H1 (cell line): ENCODE measurements at regions not wholly inside any gene's neighbourhood (a gene's known extent, or its start where the extent isn't known, plus 50 kb on each side); places are given as distances from the start of the nearest gene placed in this dataset.

Experiments used
- CTCF ChIA-PET: fragments of 300-600 bp; sonication (Branson Sonifier 250); formaldehyde crosslinking; loops from one replicate; lab custom pipeline; 2021; ENCODE audit not compliant: partially characterized antibody; lab: Charles Lee
- POLR2A ChIA-PET: fragments of 300-600 bp; sonication (Branson Sonifier 250); formaldehyde crosslinking; loops from one replicate; lab custom pipeline; 2021; ENCODE audit warnings: inconsistent platforms; ENCODE audit not compliant: partially characterized antibody; lab: Charles Lee
- DNase-seq, 2 experiments: peaks; one replicate each; pipeline versions ENCODE4 v3.0.0 to v3.0.0-alpha.2; 2010 to 2022; ENCODE audit warnings: low spot score in 2 of 2, low read depth in 1 of 2, mixed read lengths in 1 of 2
- FAIRE-seq: peaks from 2 replicates; lab custom pipeline; 2011; peaks lifted over from hg19 to GRCh38; lab: Jason Lieb, UNC
- H2AFZ ChIP-seq: 2 replicates; pipeline ENCODE4 v1.8.1; 2012; ENCODE audit warnings: low read length, inconsistent platforms
- H2AK5ac ChIP-seq: 2 replicates; pipeline ENCODE4 v1.6.1; 2013; ENCODE audit warnings: low read depth, low read length
- H2BK120ac ChIP-seq: replicated peaks from 2 replicates; pipeline ENCODE3; 2013; ENCODE audit warnings: low read depth, low read length, inconsistent platforms
- H2BK12ac ChIP-seq: 2 replicates; pipeline ENCODE4 v1.6.1; 2013; ENCODE audit warnings: low read depth, low read length
- H2BK15ac ChIP-seq: 2 replicates; pipeline ENCODE4 v1.6.1; 2013; ENCODE audit warnings: low read length
- H2BK20ac ChIP-seq: 2 replicates; pipeline ENCODE4 v1.6.1; 2013; ENCODE audit warnings: low read length
- H2BK5ac ChIP-seq: 2 replicates; pipeline ENCODE4 v1.6.1; 2013; ENCODE audit warnings: low read depth, low read length
- H3K14ac ChIP-seq: 2 replicates; pipeline ENCODE4 v1.6.1; 2013; ENCODE audit warnings: inconsistent platforms; ENCODE audit not compliant: insufficient read length
- H3K18ac ChIP-seq: 2 replicates; pipeline ENCODE4 v1.6.1; 2013; ENCODE audit warnings: low read length; ENCODE audit errors: extremely low read depth
- H3K23ac ChIP-seq: 2 replicates; pipeline ENCODE4 v1.6.1; 2013; ENCODE audit warnings: inconsistent platforms; ENCODE audit not compliant: insufficient read length
- H3K23me2 ChIP-seq: 2 replicates; pipeline ENCODE4 v1.6.1; 2013; ENCODE audit warnings: low read depth, low read length
- H3K27ac ChIP-seq: 2 replicates; pipeline ENCODE4 v1.6.1; 2011; ENCODE audit warnings: low read depth, low read length, inconsistent platforms
- H3K27me3 ChIP-seq, 4 experiments: replicated peaks in 1 of 4; 1 replicate in 1 of 4; 2 replicates in 3 of 4; pipeline versions ENCODE4 v1.6.1 to v1.8.1; 2011 to 2013; ENCODE audit warnings: low read length in 3 of 4, mild to moderate bottlenecking in 3 of 4, inconsistent platforms in 2 of 4, mixed read lengths in 2 of 4, moderate library complexity in 1 of 4; ENCODE audit not compliant: control insufficient read depth in 3 of 4, insufficient read depth in 3 of 4; ENCODE audit errors: extremely low read depth in 1 of 4
- H3K36me3 ChIP-seq, 4 experiments: 2 replicates each; pipeline versions ENCODE4 v1.6.1 to v1.8.1; 2011 to 2013; ENCODE audit warnings: mild to moderate bottlenecking in 4 of 4, low read length in 3 of 4, moderate library complexity in 2 of 4, control low read depth in 1 of 4, inconsistent platforms in 1 of 4; ENCODE audit not compliant: insufficient read depth in 4 of 4, control insufficient read depth in 2 of 4
- H3K4ac ChIP-seq: replicated peaks from 2 replicates; pipeline ENCODE3; 2013; ENCODE audit warnings: low read length, low read depth, mixed read lengths, inconsistent platforms; ENCODE audit not compliant: insufficient read length
- H3K4me1 ChIP-seq, 4 experiments: replicated peaks in 1 of 4; 1 replicate in 1 of 4; 2 replicates in 3 of 4; pipeline versions ENCODE4 v1.6.1 to v1.8.1; 2011 to 2013; ENCODE audit warnings: low read length in 3 of 4, inconsistent platforms in 2 of 4, mixed read lengths in 1 of 4; ENCODE audit not compliant: insufficient read depth in 4 of 4, control insufficient read depth in 3 of 4
- H3K4me2 ChIP-seq, 2 experiments: 2 replicates each; pipeline versions ENCODE4 v1.6.1 to v1.8.1; 2011 to 2013; ENCODE audit warnings: low read depth in 2 of 2, low read length in 2 of 2, control low read depth in 1 of 2, inconsistent platforms in 1 of 2, mild to moderate bottlenecking in 1 of 2; ENCODE audit not compliant: insufficient read depth in 1 of 2
- H3K4me3 ChIP-seq, 4 experiments: fragments of 200-600, 300-600 bp in 1 of 4; sonication (generic), shearing (Covaris generic), sonication (Bioruptor Twin) in 1 of 4; 2 replicates each; pipeline versions ENCODE4 v1.5.1 to v1.8.1; 2011 to 2016; ENCODE audit warnings: low read length in 4 of 4, low read depth in 3 of 4, control low read depth in 2 of 4, inconsistent platforms in 2 of 4, mild to moderate bottlenecking in 2 of 4, mixed read lengths in 1 of 4, moderate library complexity in 1 of 4; ENCODE audit not compliant: insufficient read depth in 2 of 4; ENCODE audit errors: extremely low read depth in 1 of 4
- H3K56ac ChIP-seq: replicated peaks from 2 replicates; pipeline ENCODE3; 2013; ENCODE audit warnings: low read depth, mild to moderate bottlenecking, mixed read lengths, low read length, inconsistent platforms; ENCODE audit not compliant: insufficient read length
- H3K79me1 ChIP-seq: 2 replicates; pipeline ENCODE4 v1.6.1; 2013; ENCODE audit warnings: low read depth, low read length, control low read depth
- H3K79me2 ChIP-seq, 2 experiments: 2 replicates each; pipeline versions ENCODE4 v1.6.1 to v1.8.1; 2012 to 2013; ENCODE audit warnings: low read length in 2 of 2, mild to moderate bottlenecking in 2 of 2, inconsistent platforms in 1 of 2; ENCODE audit not compliant: insufficient read depth in 2 of 2, control insufficient read depth in 1 of 2
- H3K9ac ChIP-seq, 4 experiments: replicated peaks in 1 of 4; 1 replicate in 1 of 4; 2 replicates in 3 of 4; pipeline versions ENCODE4 v1.6.1 to v1.8.1; 2011 to 2013; ENCODE audit warnings: low read depth in 3 of 4, low read length in 3 of 4, control low read depth in 2 of 4, mild to moderate bottlenecking in 2 of 4, moderate library complexity in 2 of 4, inconsistent platforms in 1 of 4; ENCODE audit errors: extremely low read depth in 1 of 4
- H3K9me3 ChIP-seq, 2 experiments: 2 replicates each; pipeline versions ENCODE4 v1.6.1 to v1.8.1; 2012 to 2013; ENCODE audit warnings: mild to moderate bottlenecking in 2 of 2, moderate library complexity in 2 of 2, control low read depth in 1 of 2, inconsistent platforms in 1 of 2, low read depth in 1 of 2, low read length in 1 of 2, mixed read lengths in 1 of 2; ENCODE audit not compliant: insufficient read depth in 2 of 2
- H4K20me1 ChIP-seq, 2 experiments: replicated peaks in 1 of 2; 2 replicates each; pipeline versions ENCODE3 to v1.8.1; 2011 to 2013; ENCODE audit warnings: inconsistent platforms in 2 of 2, low read length in 2 of 2, mild to moderate bottlenecking in 1 of 2; ENCODE audit not compliant: insufficient read depth in 2 of 2, control insufficient read depth in 1 of 2
- H4K5ac ChIP-seq: 2 replicates; pipeline ENCODE4 v1.6.1; 2013; ENCODE audit warnings: low read length, low read depth, mixed read lengths, inconsistent platforms; ENCODE audit not compliant: insufficient read length
- H4K8ac ChIP-seq: 2 replicates; pipeline ENCODE4 v1.8.0; 2013; ENCODE audit warnings: mild to moderate bottlenecking, moderate library complexity, low read length, inconsistent platforms; ENCODE audit not compliant: insufficient read depth; ENCODE audit errors: extremely low read depth
- H4K91ac ChIP-seq: replicated peaks from 2 replicates; pipeline ENCODE3; 2013; ENCODE audit warnings: low read length, mixed read lengths, inconsistent platforms; ENCODE audit not compliant: insufficient read length
- ASH2L ChIP-seq: fragments of 200-600, 300-600 bp; sonication (generic); IDR thresholded peaks from one replicate; pipeline ENCODE4 v1.7.1; 2017; ENCODE audit warnings: low read length
- BCL11A ChIP-seq, 2 experiments: IDR thresholded peaks; one replicate each; pipeline ENCODE4 v1.6.1; 2011; ENCODE audit warnings: low read depth in 2 of 2, low read length in 2 of 2, mild to moderate bottlenecking in 2 of 2
- CEBPB ChIP-seq: IDR thresholded peaks from 2 replicates; pipeline ENCODE4 v1.6.1; 2012; ENCODE audit warnings: low read depth, low read length
- CHD1 ChIP-seq: IDR thresholded peaks from 2 replicates; pipeline ENCODE4 v1.6.1; 2012; ENCODE audit warnings: low read depth, low read length, improper control_type of control experiment
- EZH2 ChIP-seq: fragments of 200-600 bp; sonication (generic); IDR thresholded peaks from 2 replicates; pipeline ENCODE4 v1.7.1; 2012; ENCODE audit warnings: low read depth, mild to moderate bottlenecking, moderate library complexity, low read length, inconsistent platforms; ENCODE audit not compliant: severe bottlenecking
- GABPA ChIP-seq: IDR thresholded peaks from 2 replicates; pipeline ENCODE4 v1.6.1; 2011; ENCODE audit warnings: mild to moderate bottlenecking, low read length, moderate library complexity, borderline replicate concordance; ENCODE audit not compliant: insufficient read depth
- MAFK ChIP-seq: IDR thresholded peaks from 2 replicates; pipeline ENCODE4 v1.6.1; 2012; ENCODE audit warnings: low read depth, mild to moderate bottlenecking, improper control_type of control experiment, low read length
- NANOG ChIP-seq: IDR thresholded peaks from 2 replicates; pipeline ENCODE4 v1.6.1; 2011; ENCODE audit warnings: low read length, low read depth, mild to moderate bottlenecking, inconsistent platforms; ENCODE audit not compliant: insufficient read depth, poor library complexity, severe bottlenecking
- POLR2AphosphoS5 ChIP-seq: IDR thresholded peaks from 2 replicates; pipeline ENCODE4 v1.6.1; 2011; ENCODE audit warnings: low read depth, low read length
- RXRA ChIP-seq: IDR thresholded peaks from 2 replicates; pipeline ENCODE4 v1.6.1; 2011; ENCODE audit warnings: low read depth, mild to moderate bottlenecking, low read length, moderate library complexity; ENCODE audit not compliant: insufficient read depth
- SIN3A ChIP-seq, 2 experiments: IDR thresholded peaks in 1 of 2; conservative IDR thresholded peaks in 1 of 2; 2 replicates each; pipeline ENCODE4 v1.6.1; 2011 to 2012; ENCODE audit warnings: low read length in 2 of 2, improper control_type of control experiment in 1 of 2, low read depth in 1 of 2, mild to moderate bottlenecking in 1 of 2
- SIRT6 ChIP-seq: IDR thresholded peaks from one replicate; pipeline ENCODE4 v1.7.1; 2012; ENCODE audit warnings: low read length, inconsistent platforms
- SIX5 ChIP-seq: IDR thresholded peaks from 2 replicates; pipeline ENCODE4 v1.6.1; 2011; ENCODE audit warnings: mild to moderate bottlenecking, low read depth, low read length
- SP4 ChIP-seq: IDR thresholded peaks from 2 replicates; pipeline ENCODE4 v1.6.1; 2012; ENCODE audit warnings: low read length, inconsistent platforms
- SUZ12 ChIP-seq: fragments of 200-600 bp; sonication (generic); IDR thresholded peaks from 2 replicates; pipeline ENCODE4 v1.6.1; 2012; ENCODE audit warnings: mild to moderate bottlenecking, inconsistent platforms, low read length, moderate library complexity, mixed read lengths
- TCF12 ChIP-seq: IDR thresholded peaks from 2 replicates; pipeline ENCODE4 v1.6.1; 2011; ENCODE audit warnings: low read depth, mild to moderate bottlenecking, low read length
- TEAD4 ChIP-seq: IDR thresholded peaks from 2 replicates; pipeline ENCODE4 v1.6.1; 2012; ENCODE audit warnings: low read depth, low read length, inconsistent platforms, mixed read lengths
- WGBS, 2 experiments: shearing (Covaris generic) in 1 of 2; methylation state at CpG; one replicate each; pipeline versions ENCODE4 v1.1.6 to v1.1.7; 2013 to 2015; ENCODE audit warnings: low lambda C conversion rate in 2 of 2, mixed read lengths in 2 of 2, inconsistent platforms in 1 of 2, low coverage in 1 of 2, missing lambda C conversion rate in 1 of 2; ENCODE audit not compliant: insufficient replicate concordance in 2 of 2, insufficient coverage in 1 of 2, insufficient read length in 1 of 2; ENCODE audit errors: extremely low coverage in 1 of 2, missing lambda C conversion rate in 1 of 2; 5-methylcytosine and 5-hydroxymethylcytosine counted together

- no peak for FAIRE-seq
- no peak overlapping the region for H2BK5ac ChIP-seq
- H3K4me2 ChIP-seq, result no peak overlapping the region
- TF ChIP-seq TEAD4 (no peak), CEBPB (no peak), TCF12 (no peak), RXRA (no peak), SUZ12 (no peak), SIRT6 (no peak), BCL11A (IDR thresholded peaks at IDR 0.05; ENCODE audit: low read depth in 2 of 2, low read length in 2 of 2) (no peak), EZH2 (no peak), NANOG (no peak), MAFK (no peak), ASH2L (no peak), CHD1 (no peak), POLR2AphosphoS5 (no peak), GABPA (no peak), SP4 (no peak), SIN3A (conservative IDR thresholded peaks at IDR 0.05 in 1 of 2, IDR thresholded peaks at IDR 0.05 in 1 of 2; ENCODE audit: low read depth in 1 of 2, low read length in 2 of 2) (no peak), SIX5 (no peak)
These were observed 302.7 kb upstream of the PREP start for GRCh38 chr6:105705608-105706007.

More at GRCh38 chr6:105705608-105706007, 302.7 kb upstream of the PREP start:
- Histone ChIP-seq H3K79me2 (no peaks in the 10 kb centered on the region), H3K23me2 (no peaks in the 10 kb centered on the region), H3K14ac (no peak overlapping the region), H2AK5ac (no peak overlapping the region), H2AFZ (no peak overlapping the region), H2BK120ac (no peak overlapping the region), H3K79me1 (no peaks in the 10 kb centered on the region), H3K9me3 (no peaks in the 10 kb centered on the region), H3K36me3 (no peaks in the 10 kb centered on the region), H3K23ac (no peak overlapping the region), H4K91ac (no peak overlapping the region), H3K56ac (no peak overlapping the region), H2BK20ac (no peak overlapping the region), H3K27me3 (no peaks in the 10 kb centered on the region), H2BK15ac (no peak overlapping the region), H4K8ac (no peak overlapping the region), H3K9ac (no peak overlapping the region), H3K18ac (no peak overlapping the region), H3K27ac (no peak overlapping the region), H3K4me1 (no peaks in the 10 kb centered on the region), H2BK12ac (no peak overlapping the region), H3K4ac (no peak overlapping the region), H3K4me3 (no peak overlapping the region), H4K5ac (no peak overlapping the region), H4K20me1 (no peaks in the 10 kb centered on the region)
- POLR2A ChIA-PET, result no interaction called here
- WGBS, 2 experiments, result 94% methylated on average over 5 of the region's 5 CpGs; no CpG with 5 or more reads in 1 of the 2 experiments
- no peak for DNase-seq
- CTCF ChIA-PET, result no interaction called here
